Adrenal gland (tissue), 5 donors: ENCODE measurements at regions not wholly inside any gene's neighbourhood (a gene's known extent, or its start where the extent isn't known, plus 50 kb on each side); places are given as distances from the start of the nearest gene placed in this dataset.

Experiments used
- POLR2A ChIP-seq, 2 donors: fragments of 450-650 bp; IDR thresholded peaks; one replicate each; pipeline ENCODE4 v1.6.1; 2017; ENCODE audit warnings: antibody characterized with exemption in 2 of 2, mild to moderate bottlenecking in 2 of 2, moderate library complexity in 1 of 2
- TF ChIP-seq, protein P1 (sequence below), 6 experiments: fragments of 450-650 bp in 4 of 6; fragments of 200-600 bp in 2 of 6; sonication (generic) in 1 of 6; IDR thresholded peaks; 1 replicate in 5 of 6; 2 replicates in 1 of 6; pipeline versions ENCODE4 v1.5.1 to v1.8.0; 2016 to 2021; ENCODE audit warnings: antibody characterized with exemption in 6 of 6, mild to moderate bottlenecking in 2 of 6, moderate library complexity in 1 of 6
- donor health status: DM: no; HTN: no; CAD: no.

DNA sequence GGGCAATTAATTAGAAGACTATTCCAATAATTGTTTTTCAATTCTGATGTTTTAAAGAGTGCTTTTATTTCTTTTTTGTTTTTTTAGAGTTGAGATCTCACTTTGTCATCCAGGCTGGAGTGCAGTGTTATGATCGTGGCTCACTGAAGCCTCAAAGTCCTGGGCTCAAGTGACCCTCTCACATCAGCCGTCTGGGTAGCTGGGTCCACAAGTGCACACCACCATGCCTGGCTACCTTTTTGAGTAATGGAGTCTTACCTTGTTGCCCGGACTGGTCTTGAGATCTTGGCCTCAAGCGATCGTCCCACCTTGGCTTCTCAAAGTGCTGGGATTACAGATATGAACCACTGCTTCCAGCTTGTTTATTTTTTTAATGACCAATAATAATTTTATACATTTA, 207.8 kb downstream of the NDFIP2 start:
- TF ChIP-seq, protein P1, sequence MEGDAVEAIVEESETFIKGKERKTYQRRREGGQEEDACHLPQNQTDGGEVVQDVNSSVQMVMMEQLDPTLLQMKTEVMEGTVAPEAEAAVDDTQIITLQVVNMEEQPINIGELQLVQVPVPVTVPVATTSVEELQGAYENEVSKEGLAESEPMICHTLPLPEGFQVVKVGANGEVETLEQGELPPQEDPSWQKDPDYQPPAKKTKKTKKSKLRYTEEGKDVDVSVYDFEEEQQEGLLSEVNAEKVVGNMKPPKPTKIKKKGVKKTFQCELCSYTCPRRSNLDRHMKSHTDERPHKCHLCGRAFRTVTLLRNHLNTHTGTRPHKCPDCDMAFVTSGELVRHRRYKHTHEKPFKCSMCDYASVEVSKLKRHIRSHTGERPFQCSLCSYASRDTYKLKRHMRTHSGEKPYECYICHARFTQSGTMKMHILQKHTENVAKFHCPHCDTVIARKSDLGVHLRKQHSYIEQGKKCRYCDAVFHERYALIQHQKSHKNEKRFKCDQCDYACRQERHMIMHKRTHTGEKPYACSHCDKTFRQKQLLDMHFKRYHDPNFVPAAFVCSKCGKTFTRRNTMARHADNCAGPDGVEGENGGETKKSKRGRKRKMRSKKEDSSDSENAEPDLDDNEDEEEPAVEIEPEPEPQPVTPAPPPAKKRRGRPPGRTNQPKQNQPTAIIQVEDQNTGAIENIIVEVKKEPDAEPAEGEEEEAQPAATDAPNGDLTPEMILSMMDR (IDR thresholded peaks at IDR 0.05): no peak
- no peak for TF ChIP-seq POLR2A (IDR thresholded peaks at IDR 0.05)
